Spleen (tissue), 7 donors: ENCODE measurements at regions not wholly inside any gene's neighbourhood (a gene's known extent, or its start where the extent isn't known, plus 50 kb on each side); places are given as distances from the start of the nearest gene placed in this dataset.

Experiments used
- POLR2A ChIP-seq, 3 donors: fragments of 450-650 bp; IDR thresholded peaks; one replicate each; pipeline ENCODE4 v1.5.1; 2017; ENCODE audit warnings: antibody characterized with exemption in 3 of 3, mild to moderate bottlenecking in 1 of 3
- TF ChIP-seq, protein P1 (sequence below), 11 experiments: fragments of 200-600 bp in 7 of 11; fragments of 450-650 bp in 4 of 11; sonication (generic) in 4 of 11; IDR thresholded peaks in 8 of 11; conservative IDR thresholded peaks in 3 of 11; 1 replicate in 7 of 11; 2 replicates in 4 of 11; pipeline versions ENCODE4 v1.4.0 to v1.8.0; 2016 to 2021; ENCODE audit warnings: antibody characterized with exemption in 11 of 11, inconsistent platforms in 4 of 11, mild to moderate bottlenecking in 1 of 11
- donor health status: DM: no; HTN: no; CAD: no; lungs with moderate emphysema.
- donor health status: DM: no; HTN: no; CAD: no.
- donor health status: DM: no; HTN: no; CAD: no.

- TF ChIP-seq, protein P1, sequence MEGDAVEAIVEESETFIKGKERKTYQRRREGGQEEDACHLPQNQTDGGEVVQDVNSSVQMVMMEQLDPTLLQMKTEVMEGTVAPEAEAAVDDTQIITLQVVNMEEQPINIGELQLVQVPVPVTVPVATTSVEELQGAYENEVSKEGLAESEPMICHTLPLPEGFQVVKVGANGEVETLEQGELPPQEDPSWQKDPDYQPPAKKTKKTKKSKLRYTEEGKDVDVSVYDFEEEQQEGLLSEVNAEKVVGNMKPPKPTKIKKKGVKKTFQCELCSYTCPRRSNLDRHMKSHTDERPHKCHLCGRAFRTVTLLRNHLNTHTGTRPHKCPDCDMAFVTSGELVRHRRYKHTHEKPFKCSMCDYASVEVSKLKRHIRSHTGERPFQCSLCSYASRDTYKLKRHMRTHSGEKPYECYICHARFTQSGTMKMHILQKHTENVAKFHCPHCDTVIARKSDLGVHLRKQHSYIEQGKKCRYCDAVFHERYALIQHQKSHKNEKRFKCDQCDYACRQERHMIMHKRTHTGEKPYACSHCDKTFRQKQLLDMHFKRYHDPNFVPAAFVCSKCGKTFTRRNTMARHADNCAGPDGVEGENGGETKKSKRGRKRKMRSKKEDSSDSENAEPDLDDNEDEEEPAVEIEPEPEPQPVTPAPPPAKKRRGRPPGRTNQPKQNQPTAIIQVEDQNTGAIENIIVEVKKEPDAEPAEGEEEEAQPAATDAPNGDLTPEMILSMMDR (IDR thresholded peaks at IDR 0.05 in 8 of 11, conservative IDR thresholded peaks at IDR 0.05 in 3 of 11), result no peak
- TF ChIP-seq POLR2A (IDR thresholded peaks at IDR 0.05), result no peak
Measured at GRCh38 chr5:106376522-106376921, 1294.2 kb downstream of the EFNA5 start.
